ENCODE measurements at regions not wholly inside any gene's neighbourhood (a gene's known extent, or its start where the extent isn't known, plus 50 kb on each side); places are given as distances from the start of the nearest gene placed in this dataset.

- H3K9me3 ChIP-seq: no peaks in the 10 kb centered on the region
- DNase-seq (no peak), ATAC-seq (no peak)
- H3K4me1 ChIP-seq: no peaks in the 10 kb centered on the region
- no peaks in the 10 kb centered on the region for H3K36me3 ChIP-seq (replicated peaks in 1 of 2; ENCODE audit: insufficient read depth in 1 of 2, low read depth in 2 of 2)
- WGBS, 2 donors: 40 to 41% methylated on average over 5 of the region's 5 CpGs
- H3K27me3 ChIP-seq: no peaks in the 10 kb centered on the region
- no peak overlapping the region for H3K4me3 ChIP-seq
- no peak overlapping the region for H3K27ac ChIP-seq
- no peak for TF ChIP-seq POLR2A (IDR thresholded peaks at IDR 0.05)
- TF ChIP-seq, protein P1, sequence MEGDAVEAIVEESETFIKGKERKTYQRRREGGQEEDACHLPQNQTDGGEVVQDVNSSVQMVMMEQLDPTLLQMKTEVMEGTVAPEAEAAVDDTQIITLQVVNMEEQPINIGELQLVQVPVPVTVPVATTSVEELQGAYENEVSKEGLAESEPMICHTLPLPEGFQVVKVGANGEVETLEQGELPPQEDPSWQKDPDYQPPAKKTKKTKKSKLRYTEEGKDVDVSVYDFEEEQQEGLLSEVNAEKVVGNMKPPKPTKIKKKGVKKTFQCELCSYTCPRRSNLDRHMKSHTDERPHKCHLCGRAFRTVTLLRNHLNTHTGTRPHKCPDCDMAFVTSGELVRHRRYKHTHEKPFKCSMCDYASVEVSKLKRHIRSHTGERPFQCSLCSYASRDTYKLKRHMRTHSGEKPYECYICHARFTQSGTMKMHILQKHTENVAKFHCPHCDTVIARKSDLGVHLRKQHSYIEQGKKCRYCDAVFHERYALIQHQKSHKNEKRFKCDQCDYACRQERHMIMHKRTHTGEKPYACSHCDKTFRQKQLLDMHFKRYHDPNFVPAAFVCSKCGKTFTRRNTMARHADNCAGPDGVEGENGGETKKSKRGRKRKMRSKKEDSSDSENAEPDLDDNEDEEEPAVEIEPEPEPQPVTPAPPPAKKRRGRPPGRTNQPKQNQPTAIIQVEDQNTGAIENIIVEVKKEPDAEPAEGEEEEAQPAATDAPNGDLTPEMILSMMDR (IDR thresholded peaks at IDR 0.05): no peak
- intact Hi-C loops (cut with DNase I): no loop called here
Measured at GRCh38 chr4:55175779-55176231, 50.4 kb upstream of the KDR start.

DNA sequence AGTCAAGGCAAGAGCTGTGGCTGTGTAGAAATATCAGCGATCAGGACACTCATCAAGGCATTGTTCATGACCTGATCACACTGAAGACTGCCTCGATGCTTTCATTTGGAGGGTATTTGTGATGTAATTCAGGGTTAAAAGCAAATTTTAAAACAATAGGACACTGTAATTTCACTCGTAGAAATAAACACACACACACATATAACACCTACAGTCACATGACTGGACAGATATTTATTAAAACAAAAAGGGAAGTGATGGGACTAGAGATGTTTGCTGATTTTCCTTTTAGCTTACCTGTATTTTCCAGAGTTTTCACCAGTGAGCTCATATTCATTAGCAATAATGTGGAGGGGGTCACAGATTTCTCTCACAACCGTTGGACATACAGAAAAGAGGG, 51.1 kb upstream of the KDR start:
- DNase-seq: no peak
- intact Hi-C loops (cut with DNase I): no loop called here

DNA sequence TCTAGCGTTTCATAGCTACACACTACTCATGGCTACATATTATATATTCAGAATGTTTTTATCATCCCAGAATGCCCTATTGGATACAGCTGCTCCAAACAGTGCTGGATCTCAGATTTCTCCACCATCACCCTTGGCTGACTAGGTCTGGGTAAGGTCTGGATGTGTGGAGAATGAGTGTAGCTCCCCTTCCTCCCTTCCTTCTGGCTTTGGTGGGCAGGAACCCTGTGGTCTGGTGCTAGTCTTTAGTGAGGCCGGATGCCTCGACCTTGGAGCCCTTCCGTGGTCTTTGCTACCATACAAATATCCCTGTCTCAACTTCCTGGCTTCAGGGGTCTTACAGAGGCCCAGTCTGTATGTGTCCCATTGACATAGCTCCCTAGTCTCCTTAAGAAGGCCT, 52.1 kb upstream of the KDR start:
- no peak for DNase-seq
- Histone ChIP-seq H3K27me3 (no peaks in the 10 kb centered on the region), H3K4me3 (no peak overlapping the region), H3K9me3 (no peaks in the 10 kb centered on the region), H3K36me3 (replicated peaks in 1 of 2; ENCODE audit: insufficient read depth in 1 of 2, low read depth in 2 of 2) (no peaks in the 10 kb centered on the region), H3K27ac (no peak overlapping the region), H3K4me1 (no peaks in the 10 kb centered on the region)
- ATAC-seq: no peak
- intact Hi-C loops (cut with DNase I): no loop called here
- 69 to 79% methylated on average over 4 of the region's 4 CpGs for WGBS, 2 donors
- TF ChIP-seq POLR2A (IDR thresholded peaks at IDR 0.05): no peak
- TF ChIP-seq, protein P1 (IDR thresholded peaks at IDR 0.05): no peak

More for the DNA sequence above, 51.1 kb upstream of the KDR start:
- no peak for ATAC-seq
- Histone ChIP-seq H3K4me1 (no peaks in the 10 kb centered on the region), H3K27ac (no peak overlapping the region), H3K27me3 (no peaks in the 10 kb centered on the region), H3K36me3 (replicated peaks in 1 of 2; ENCODE audit: insufficient read depth in 1 of 2, low read depth in 2 of 2) (no peaks in the 10 kb centered on the region), H3K9me3 (no peaks in the 10 kb centered on the region), H3K4me3 (no peak overlapping the region)
- WGBS, 2 donors: 54 to 66% methylated on average over 4 of the region's 4 CpGs
- TF ChIP-seq, protein P1 (IDR thresholded peaks at IDR 0.05): no peak
- no peak for TF ChIP-seq POLR2A (IDR thresholded peaks at IDR 0.05)

GRCh38 chr4:55178226-55179005, 53.0 kb upstream of the KDR start:
- no peaks in the 10 kb centered on the region for H3K9me3 ChIP-seq
- H3K27me3 ChIP-seq: no peaks in the 10 kb centered on the region
- no peak for ATAC-seq
- TF ChIP-seq, protein P1 (IDR thresholded peaks at IDR 0.05): no peak
- TF ChIP-seq POLR2A (IDR thresholded peaks at IDR 0.05): no peak
- H3K27ac ChIP-seq: no peak overlapping the region
- intact Hi-C loops (cut with DNase I): no loop called here
- no peaks in the 10 kb centered on the region for H3K4me1 ChIP-seq
- no peak overlapping the region for H3K4me3 ChIP-seq
- no peak for DNase-seq
- no peaks in the 10 kb centered on the region for H3K36me3 ChIP-seq (replicated peaks in 1 of 2; ENCODE audit: insufficient read depth in 1 of 2, low read depth in 2 of 2)
- 47 to 55% methylated on average over 7 of the region's 7 CpGs for WGBS, 2 donors

Measured in body of pancreas (tissue), 4 donors.